Adrenal gland (tissue), 9 donors: ENCODE measurements at regions not wholly inside any gene's neighbourhood (a gene's known extent, or its start where the extent isn't known, plus 50 kb on each side); places are given as distances from the start of the nearest gene placed in this dataset.

Experiments
- DNase-seq, 7 donors: peaks; one replicate each; pipeline ENCODE4 v3.0.0-alpha.2; 2019 to 2020
- H3K27ac ChIP-seq, 5 donors: fragments of 200-600 bp; sonication (generic) in 4 of 5; 1 replicate in 3 of 5; 2 replicates in 2 of 5; pipeline versions ENCODE4 v1.5.1 to v1.8.0; 2016 to 2020; ENCODE audit warnings: mild to moderate bottlenecking in 1 of 5
- H3K27me3 ChIP-seq: fragments of 200-600 bp; 2 replicates; pipeline ENCODE4 v1.8.0; 2021
- H3K36me3 ChIP-seq, 2 donors: fragments of 200-600 bp; replicated peaks in 1 of 2; 1 replicate in 1 of 2; 2 replicates in 1 of 2; pipeline versions ENCODE4 v1.5.1 to v1.8.0; 2018 to 2022
- H3K4me1 ChIP-seq, 2 donors: fragments of 200-600 bp; replicated peaks in 1 of 2; 1 replicate in 1 of 2; 2 replicates in 1 of 2; pipeline versions ENCODE4 v1.5.1 to v1.8.0; 2018 to 2021
- H3K4me3 ChIP-seq, 4 donors: fragments of 200-600 bp; sonication (generic) in 3 of 4; one replicate each; pipeline ENCODE4 v1.5.1; 2016 to 2018
- H3K9me3 ChIP-seq, 3 donors: fragments of 200-600 bp; sonication (generic) in 1 of 3; replicated peaks in 1 of 3; 1 replicate in 2 of 3; 2 replicates in 1 of 3; pipeline versions ENCODE4 v1.5.1 to v1.8.0; 2016 to 2021
- POLR2A ChIP-seq, 2 donors: fragments of 450-650 bp; IDR thresholded peaks; one replicate each; pipeline ENCODE4 v1.6.1; 2017; ENCODE audit warnings: antibody characterized with exemption in 2 of 2, mild to moderate bottlenecking in 2 of 2, moderate library complexity in 1 of 2
- WGBS, 4 donors: extraction: QIAGEN DNeasy Blood & Tissue Kit in 2 of 4; methylation state at CpG; one replicate each; pipeline versions ENCODE4 v1.1.5 to v1.1.7; 2013 to 2017; 5-methylcytosine and 5-hydroxymethylcytosine counted together
- intact Hi-C, 2 donors: fragments of 100-400 bp; cut with DNase I; formaldehyde crosslinking; loops; one replicate each; pipeline versions ENCODE4 v1.14.1 to v1.15.0; 2022 to 2023
- TF ChIP-seq, protein P1 (sequence below), 6 experiments: fragments of 450-650 bp in 4 of 6; fragments of 200-600 bp in 2 of 6; sonication (generic) in 1 of 6; IDR thresholded peaks; 1 replicate in 5 of 6; 2 replicates in 1 of 6; pipeline versions ENCODE4 v1.5.1 to v1.8.0; 2016 to 2021; ENCODE audit warnings: antibody characterized with exemption in 6 of 6, mild to moderate bottlenecking in 2 of 6, moderate library complexity in 1 of 6
- donor health status: healthy with polysubstance abuse.
- donor health status: Bipolar disorder and iron deficiency.
- donor health status: DM: yes; HTN: yes; CAD: no.
- donor health status: DM: no; HTN: no; CAD: no.
- donor health status: DM: no; HTN: no; CAD: no.

DNA sequence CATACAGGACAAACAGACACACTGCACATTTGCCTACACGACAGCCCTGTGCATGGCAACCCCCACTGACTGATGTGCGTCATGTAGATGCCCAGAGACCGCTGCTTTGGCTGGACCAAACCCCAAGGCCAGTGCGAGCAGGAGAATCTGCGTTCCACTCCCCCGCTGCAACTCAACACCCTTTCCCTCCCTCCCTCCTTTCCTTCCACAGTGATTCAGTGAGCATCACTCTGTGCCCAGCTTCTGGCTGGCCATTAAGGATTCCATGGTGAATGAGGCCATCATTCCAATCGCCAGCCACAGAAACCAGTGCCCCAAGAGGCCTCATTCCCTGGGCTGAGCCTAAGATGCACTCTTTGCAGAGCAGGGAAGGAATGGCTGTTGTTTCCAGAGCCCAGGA is 61.6 kb downstream of the GSX1 start:
- DNase-seq, result peak in 1 of 7 donors; percentile 14
- WGBS, 4 donors, result 24 to 48% (median 29%) methylated on average over 7 of the region's 7 CpGs

GRCh38 chr13:27854606-27855005 is 62.3 kb downstream of the GSX1 start:
- H3K4me1 ChIP-seq, result no peaks in the 10 kb centered on the region
- no peak overlapping the region for H3K4me3 ChIP-seq
- no peak for DNase-seq
- no peaks in the 10 kb centered on the region for H3K36me3 ChIP-seq
- H3K9me3 ChIP-seq, result no peaks in the 10 kb centered on the region
- 47 to 87% (median 74%) methylated on average over 1 of the region's 1 CpG for WGBS, 4 donors
- intact Hi-C loops, result no loop called here
- H3K27ac ChIP-seq, result no peak overlapping the region
- H3K27me3 ChIP-seq, result peaks cover 9% of the 10 kb centered on the region
- TF ChIP-seq POLR2A (IDR thresholded peaks at IDR 0.05), result no peak
- TF ChIP-seq, protein P1, sequence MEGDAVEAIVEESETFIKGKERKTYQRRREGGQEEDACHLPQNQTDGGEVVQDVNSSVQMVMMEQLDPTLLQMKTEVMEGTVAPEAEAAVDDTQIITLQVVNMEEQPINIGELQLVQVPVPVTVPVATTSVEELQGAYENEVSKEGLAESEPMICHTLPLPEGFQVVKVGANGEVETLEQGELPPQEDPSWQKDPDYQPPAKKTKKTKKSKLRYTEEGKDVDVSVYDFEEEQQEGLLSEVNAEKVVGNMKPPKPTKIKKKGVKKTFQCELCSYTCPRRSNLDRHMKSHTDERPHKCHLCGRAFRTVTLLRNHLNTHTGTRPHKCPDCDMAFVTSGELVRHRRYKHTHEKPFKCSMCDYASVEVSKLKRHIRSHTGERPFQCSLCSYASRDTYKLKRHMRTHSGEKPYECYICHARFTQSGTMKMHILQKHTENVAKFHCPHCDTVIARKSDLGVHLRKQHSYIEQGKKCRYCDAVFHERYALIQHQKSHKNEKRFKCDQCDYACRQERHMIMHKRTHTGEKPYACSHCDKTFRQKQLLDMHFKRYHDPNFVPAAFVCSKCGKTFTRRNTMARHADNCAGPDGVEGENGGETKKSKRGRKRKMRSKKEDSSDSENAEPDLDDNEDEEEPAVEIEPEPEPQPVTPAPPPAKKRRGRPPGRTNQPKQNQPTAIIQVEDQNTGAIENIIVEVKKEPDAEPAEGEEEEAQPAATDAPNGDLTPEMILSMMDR (IDR thresholded peaks at IDR 0.05), result no peak

More for the DNA sequence above, 61.6 kb downstream of the GSX1 start:
- H3K27ac ChIP-seq, result no peak overlapping the region
- H3K9me3 ChIP-seq, result no peaks in the 10 kb centered on the region
- H3K4me1 ChIP-seq, result no peaks in the 10 kb centered on the region
- no peaks in the 10 kb centered on the region for H3K36me3 ChIP-seq
- TF ChIP-seq, protein P1 (IDR thresholded peaks at IDR 0.05), result no peak
- TF ChIP-seq POLR2A (IDR thresholded peaks at IDR 0.05), result no peak
- H3K27me3 ChIP-seq, result peaks cover 9% of the 10 kb centered on the region
- H3K4me3 ChIP-seq, result no peak overlapping the region
- intact Hi-C loops, result no loop called here

DNA sequence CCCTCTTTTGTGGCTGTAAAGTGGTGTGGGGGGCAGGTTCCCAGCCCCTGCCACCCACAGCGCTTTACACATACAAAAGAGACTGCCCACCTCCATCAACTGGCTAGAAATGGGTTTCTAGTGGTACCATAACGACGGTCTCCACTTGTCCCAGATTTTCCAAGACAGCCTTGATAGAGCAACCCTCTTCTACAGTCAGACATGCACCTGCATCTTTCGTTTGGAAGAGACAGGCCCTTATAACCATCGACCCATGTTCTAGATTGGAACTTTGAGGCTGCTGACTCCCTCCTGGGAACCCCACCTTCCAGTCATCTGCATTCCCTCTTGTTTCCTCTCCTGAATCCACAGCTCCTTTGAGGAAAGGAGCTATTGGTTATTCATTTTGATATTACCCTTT is 63.1 kb downstream of the GSX1 start:
- H3K9me3 ChIP-seq, result no peaks in the 10 kb centered on the region
- 72 to 79% (median 77%) methylated on average over 5 of the region's 5 CpGs for WGBS, 4 donors
- H3K27ac ChIP-seq, result no peak overlapping the region
- no peaks in the 10 kb centered on the region for H3K36me3 ChIP-seq
- no peak overlapping the region for H3K4me3 ChIP-seq
- peaks cover 9% of the 10 kb centered on the region for H3K27me3 ChIP-seq
- DNase-seq, result no peak
- intact Hi-C loops, result no loop called here
- TF ChIP-seq, protein P1 (IDR thresholded peaks at IDR 0.05), result no peak
- no peak for TF ChIP-seq POLR2A (IDR thresholded peaks at IDR 0.05)
- no peaks in the 10 kb centered on the region for H3K4me1 ChIP-seq

- peaks cover 15% of the 10 kb centered on the region for H3K27me3 ChIP-seq
- TF ChIP-seq POLR2A (IDR thresholded peaks at IDR 0.05), result no peak
- TF ChIP-seq, protein P1 (IDR thresholded peaks at IDR 0.05), result no peak
Measured at GRCh38 chr13:27857282-27857681, 62.5 kb upstream of the PDX1 start.

More at GRCh38 chr13:27857282-27857681, 62.5 kb upstream of the PDX1 start:
- H3K4me3 ChIP-seq, result no peak overlapping the region
- H3K4me1 ChIP-seq, result no peaks in the 10 kb centered on the region
- H3K27ac ChIP-seq, result no peak overlapping the region
- intact Hi-C loops, result no loop called here
- DNase-seq, result no peak
- WGBS, 4 donors, result 65 to 76% (median 73%) methylated on average over 4 to 10 of the region's 10 CpGs
- H3K9me3 ChIP-seq, result no peaks in the 10 kb centered on the region
- H3K36me3 ChIP-seq, result no peaks in the 10 kb centered on the region
